DMS 273 (cell line): ENCODE measurements at regions not wholly inside any gene's neighbourhood (a gene's known extent, or its start where the extent isn't known, plus 50 kb on each side); places are given as distances from the start of the nearest gene placed in this dataset.

ENCODE experiments used
- DNase-seq: peaks from one replicate; lab custom pipeline; 2025; ENCODE audit not compliant: unreplicated experiment; lab: John Stamatoyannopoulos, UW

DNA sequence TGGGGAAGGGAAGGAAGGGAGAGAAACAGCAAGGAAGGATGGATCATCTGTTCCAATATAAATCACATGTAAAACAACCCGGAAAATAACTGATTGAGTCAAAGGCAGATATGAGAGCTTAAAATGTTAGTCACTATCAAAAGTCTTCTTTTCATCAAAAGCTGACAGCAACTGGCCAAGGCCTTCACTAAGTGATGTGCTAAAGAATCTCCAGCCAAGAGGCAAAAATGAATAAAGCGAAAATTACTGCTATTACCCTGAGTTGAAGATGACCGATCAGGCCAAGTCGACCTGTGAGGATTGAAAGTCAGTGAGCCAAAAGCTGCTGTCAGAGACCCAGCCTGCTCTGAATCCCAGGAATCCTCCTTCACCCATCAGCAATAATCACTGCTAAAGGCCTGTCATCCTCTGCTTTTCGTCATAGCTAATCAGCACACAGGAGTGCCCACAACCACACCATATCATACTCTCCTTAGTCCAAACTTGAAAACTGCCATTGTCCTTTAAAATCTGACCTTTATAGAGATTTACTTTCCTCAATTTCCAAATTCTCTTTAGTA is 736.9 kb downstream of the TLE1 start:
- no peak for DNase-seq

GRCh38 chr9:80951675-80952074 is 737.7 kb downstream of the TLE1 start:
- no peak for DNase-seq

DNA sequence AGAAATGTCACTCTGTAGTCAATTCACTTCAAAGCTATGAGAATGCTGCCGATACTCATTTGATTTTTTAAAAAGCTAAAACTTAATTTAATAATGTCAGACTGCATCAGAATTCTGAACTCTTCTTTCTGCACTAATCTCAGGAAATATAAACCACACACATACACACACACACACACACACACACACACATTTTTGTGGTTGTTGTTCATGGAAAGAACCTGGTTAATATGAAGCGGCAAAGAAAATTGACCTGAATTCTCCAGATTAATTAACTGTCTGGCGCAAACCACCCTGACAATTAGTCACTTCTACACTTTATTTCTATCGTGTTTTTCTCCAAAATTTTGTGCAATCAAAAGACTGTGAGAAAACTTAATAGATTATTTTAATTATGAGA is 740.5 kb downstream of the TLE1 start:
- no peak for DNase-seq

DNA sequence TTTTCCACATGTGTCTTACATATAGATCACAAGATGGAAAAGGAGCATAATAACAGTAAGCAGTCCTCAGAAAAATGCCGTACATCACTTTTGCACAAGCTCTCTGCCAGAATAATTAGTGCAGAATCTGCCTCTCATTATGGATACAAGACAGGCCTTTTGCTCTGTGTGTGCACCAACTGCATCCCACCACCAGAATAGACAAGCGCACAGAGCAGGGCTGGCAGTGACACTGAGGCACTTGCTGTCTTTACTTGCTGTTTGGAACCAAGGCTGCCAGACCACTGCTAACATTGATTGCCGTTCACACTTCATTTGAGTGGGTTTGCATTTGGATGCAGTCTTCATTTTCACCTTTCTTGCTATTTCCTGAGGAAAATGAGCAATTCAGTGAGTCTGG is 741.3 kb downstream of the TLE1 start:
- no peak for DNase-seq

- no peak for DNase-seq
Observed at GRCh38 chr9:80946496-80947170, 742.7 kb downstream of the TLE1 start.

- no peak for DNase-seq
Observed at GRCh38 chr9:80945436-80945835, 743.9 kb downstream of the TLE1 start.

GRCh38 chr9:80937645-80938044 is 751.7 kb downstream of the TLE1 start:
- no peak for DNase-seq

DNA sequence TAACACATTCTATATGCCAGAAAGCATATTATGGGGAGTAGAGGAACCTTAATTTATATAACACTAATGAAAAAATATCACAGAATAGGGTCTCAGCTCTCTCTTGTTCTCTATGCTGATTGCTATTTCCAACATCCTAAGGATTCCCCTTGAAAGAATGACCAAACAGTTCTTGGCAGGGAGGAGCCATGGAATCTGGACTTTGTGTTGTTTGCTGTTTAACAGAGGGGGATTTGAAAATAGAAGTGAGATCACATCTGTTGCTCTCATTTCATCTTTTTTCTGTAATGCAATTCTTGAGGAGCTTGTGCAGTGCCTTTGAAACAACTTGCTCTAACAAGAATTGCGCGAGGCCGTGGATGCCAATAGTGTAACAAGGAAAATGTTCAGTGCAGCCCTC is 755.3 kb downstream of the TLE1 start:
- no peak for DNase-seq

DNA sequence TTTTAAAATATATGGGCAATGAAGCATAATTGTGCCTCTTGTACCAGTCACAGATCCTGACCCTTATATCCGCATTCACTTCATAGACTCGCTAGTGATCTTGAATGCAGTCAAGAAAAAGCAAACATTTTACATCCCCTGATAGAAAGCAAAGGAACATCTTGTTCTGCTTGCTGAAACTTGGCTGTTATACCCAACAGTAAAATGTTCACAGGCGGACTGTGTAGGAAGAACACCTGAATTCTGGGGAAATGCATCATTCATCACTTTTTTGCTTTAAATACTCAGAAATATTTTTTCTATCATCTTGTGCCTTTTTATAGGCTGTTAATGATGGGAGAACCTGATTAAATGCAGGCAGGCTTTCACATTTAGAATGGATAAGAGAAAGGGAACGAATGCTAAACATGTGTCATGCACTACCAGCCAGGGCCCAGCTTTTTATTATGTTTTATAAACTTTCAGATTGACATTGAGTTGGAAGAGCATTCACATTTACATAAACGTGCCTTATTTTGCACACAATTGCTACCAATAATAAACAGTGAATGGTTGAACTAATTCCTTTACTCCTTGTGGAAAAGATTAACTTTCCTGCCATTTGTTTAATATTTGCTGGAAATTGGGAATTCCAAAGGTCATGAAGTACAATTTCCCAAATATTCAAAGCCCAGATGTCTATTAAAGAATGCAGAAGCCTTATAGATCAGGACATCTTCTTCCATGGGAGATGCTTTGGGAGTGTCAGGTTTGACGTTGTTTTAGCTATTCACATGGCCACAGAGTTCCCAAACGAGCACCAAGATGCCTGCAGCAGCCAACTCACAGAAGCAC is 756.2 kb downstream of the TLE1 start:
- no peak for DNase-seq

GRCh38 chr9:80932181-80932580 is 757.2 kb downstream of the TLE1 start:
- DNase-seq = no peak

DNA sequence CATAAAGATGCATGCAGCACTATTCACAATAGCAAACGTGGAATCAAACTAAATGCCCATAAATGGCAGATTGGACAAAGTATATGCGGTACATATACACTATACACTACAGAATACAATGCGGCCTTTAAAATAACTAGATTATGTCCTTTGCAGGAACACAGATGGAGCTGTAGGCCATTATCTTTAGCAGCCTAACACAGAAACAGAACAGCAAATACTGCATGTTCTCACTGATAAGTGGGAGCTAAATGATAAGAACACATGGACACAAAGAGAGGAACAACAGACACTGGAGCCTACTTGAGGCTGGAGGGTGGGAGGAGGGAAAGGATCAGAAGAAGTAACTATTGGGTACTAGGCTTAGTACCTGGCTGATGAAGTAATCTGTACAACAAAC is 758.2 kb downstream of the TLE1 start:
- no peak for DNase-seq

DNA sequence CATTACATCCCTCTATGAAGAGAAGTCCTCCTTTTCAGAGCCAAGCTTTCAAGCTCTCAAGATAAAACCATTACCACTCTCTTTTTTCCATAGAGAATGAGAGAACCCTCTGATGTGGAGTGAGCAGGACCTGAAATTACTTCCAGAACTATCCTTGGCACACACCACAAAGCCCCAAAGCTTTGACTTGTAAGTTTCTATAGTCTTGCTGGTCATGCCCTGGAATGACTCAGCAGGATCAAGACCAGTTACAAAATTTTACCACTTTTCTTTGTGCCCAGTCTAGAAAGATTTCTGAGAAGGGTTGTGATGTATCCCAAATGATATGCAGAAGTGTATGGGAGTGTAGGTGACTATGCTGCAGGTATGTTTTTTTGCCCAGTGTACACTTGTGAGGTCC is 760.6 kb downstream of the TLE1 start:
- no peak for DNase-seq

DNA sequence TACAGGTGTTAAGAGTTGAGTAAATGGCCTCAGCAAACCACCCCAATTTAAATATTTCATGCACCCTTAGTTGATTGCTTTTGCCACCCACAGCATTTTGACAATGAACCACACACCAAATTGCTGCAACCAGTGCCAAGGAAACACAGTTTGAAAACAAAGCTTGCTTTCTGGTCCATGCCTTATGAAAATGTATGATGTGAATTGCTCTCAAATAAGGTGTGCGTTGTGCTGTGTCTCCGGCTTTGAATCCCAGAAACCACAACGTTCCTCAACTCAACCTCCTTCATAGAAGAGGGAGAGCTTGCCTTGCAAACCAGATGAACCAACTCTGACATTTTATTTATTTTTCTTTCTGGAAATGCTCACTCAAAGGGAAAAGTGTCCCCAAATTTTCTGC is 762.7 kb downstream of the TLE1 start:
- DNase-seq = no peak

DNA sequence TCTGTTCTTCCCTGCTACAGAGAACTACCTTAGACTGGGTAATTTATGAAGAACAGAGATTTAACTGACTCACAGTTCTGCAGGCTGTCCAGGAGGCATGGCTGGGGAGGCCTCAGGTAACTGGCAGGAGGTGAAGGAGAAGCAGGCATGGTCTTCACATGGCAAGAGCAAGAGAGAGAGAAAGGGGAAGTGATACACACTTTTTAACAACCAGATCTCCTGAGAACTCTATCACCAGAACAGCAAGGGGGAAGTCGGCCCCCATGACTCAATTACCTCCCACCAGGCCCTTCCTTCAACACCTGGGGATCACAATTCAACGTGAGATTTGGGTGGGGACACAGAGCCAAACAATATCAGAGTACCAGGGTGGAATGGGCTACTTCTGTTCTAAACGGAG is 766.8 kb downstream of the TLE1 start:
- no peak for DNase-seq

GRCh38 chr9:80906728-80907127 is 782.6 kb downstream of the TLE1 start:
- no peak for DNase-seq

DNA sequence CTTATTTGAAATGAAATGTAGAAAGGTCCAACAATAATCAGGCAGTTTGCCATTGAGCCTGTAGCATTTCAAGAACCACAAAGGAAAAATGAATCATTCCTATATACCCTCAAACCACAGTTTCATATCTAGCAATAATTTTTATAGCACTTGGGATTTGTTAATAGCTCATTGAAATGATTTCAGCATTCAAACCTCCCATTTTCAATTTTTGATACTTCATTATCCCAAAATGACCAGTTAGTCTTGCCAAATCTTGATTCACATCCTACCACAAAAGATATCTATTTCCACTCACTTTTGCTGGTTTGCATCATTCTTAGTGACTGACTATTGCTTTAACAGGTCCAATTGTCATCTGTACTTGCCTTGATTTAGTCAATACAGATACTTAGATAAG is 790.1 kb downstream of the TLE1 start:
- DNase-seq = no peak

DNA sequence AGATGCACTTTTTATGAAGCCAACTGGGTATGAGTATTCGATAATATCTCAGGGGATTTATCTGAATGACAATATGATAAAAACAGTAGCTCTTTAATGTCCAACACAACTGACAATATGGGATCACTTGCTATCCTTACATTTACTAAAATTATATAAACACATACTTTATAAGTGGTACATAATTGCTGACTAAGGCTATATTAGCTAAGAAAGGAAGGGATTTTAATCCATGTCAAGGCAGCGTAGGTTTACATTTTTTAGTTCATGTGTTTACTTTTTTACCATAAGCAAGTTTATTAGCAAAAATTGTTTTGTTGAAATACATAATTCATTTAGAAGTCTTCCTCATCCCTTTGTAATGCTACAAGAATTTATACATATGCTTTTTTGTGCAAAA is 796.2 kb downstream of the TLE1 start:
- DNase-seq = no peak

GRCh38 chr9:80892703-80893102 is 796.6 kb downstream of the TLE1 start:
- no peak for DNase-seq

- no peak for DNase-seq
Observed at GRCh38 chr9:80890124-80890523, 799.2 kb downstream of the TLE1 start.

- peak; percentile 58 for DNase-seq
Observed at GRCh38 chr9:80885894-80886293, 803.5 kb downstream of the TLE1 start.

DNA sequence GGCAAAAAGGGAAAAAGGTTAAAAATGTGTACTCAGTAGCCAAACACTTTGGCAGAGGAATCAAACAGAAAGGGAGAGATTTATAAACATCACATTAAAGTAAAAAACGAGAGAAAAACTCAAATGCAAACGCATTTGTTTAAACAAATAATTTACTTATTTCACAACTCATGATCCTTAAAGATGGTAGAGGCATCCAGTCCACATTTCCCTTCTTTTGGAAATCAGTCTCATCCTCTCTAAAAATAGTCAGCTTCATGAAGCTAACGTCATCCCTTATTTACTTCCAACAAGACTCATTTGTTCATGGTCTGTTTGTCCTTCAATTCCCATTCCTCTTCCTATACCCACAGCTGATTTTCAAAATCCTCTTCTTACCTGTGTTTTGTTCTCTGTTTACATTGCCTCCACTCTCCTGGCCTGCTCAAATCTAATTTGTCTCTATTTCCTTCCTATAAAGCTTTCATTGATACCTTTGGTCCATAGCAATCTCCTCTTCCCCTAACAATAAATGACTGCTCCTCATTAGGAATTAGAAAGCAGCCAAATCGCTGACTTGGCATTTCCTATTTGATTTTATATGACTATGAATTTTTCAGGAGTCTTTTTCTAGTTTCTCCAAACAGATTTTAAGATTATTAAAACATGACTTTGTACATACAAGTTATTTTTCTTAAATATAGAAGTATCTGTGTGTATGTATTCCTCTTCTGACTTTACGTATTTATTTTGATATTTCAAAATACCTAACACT is 805.3 kb downstream of the TLE1 start:
- DNase-seq = no peak

GRCh38 chr9:80883426-80883825 is 805.9 kb downstream of the TLE1 start:
- DNase-seq = no peak
